ENCODE measurements at regions not wholly inside any gene's neighbourhood (a gene's known extent, or its start where the extent isn't known, plus 50 kb on each side); places are given as distances from the start of the nearest gene placed in this dataset.

DNA sequence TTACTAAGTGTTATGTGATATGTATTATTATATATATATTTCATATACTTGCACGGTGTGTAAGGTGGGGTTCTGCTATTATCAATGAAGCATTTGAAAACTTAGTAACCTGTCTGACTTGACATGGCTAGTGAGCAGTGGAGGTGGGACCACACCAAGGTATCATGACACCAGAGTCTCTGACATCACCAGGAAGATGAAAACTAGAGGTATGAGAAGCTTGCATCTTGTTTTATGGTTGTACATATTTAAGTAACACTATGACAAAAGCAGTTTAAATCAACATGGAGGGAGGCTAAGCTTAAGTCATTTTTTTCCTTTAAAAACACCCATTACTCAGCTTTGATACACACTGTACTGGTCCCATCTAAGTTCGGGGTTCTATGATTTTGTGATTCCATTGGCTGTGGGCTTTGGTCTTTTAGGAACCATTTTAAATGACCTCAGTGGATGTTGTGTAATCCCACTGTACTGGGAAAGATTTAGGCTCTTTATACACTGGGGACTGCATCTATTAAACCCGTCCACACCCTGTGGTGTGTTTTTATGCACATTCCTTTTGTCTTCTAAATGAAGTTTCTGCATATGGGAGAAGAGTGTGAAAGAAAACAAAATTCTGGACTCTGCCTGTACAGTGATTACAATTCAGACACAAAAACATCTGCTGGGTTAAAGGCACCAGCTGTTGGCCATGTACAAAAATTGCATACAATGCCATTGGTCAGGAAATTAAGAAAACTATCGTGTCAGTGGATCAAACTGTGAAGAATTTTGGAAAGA lies 570.6 kb downstream of the SPRY1 start:
- TF ChIP-seq, protein P1, sequence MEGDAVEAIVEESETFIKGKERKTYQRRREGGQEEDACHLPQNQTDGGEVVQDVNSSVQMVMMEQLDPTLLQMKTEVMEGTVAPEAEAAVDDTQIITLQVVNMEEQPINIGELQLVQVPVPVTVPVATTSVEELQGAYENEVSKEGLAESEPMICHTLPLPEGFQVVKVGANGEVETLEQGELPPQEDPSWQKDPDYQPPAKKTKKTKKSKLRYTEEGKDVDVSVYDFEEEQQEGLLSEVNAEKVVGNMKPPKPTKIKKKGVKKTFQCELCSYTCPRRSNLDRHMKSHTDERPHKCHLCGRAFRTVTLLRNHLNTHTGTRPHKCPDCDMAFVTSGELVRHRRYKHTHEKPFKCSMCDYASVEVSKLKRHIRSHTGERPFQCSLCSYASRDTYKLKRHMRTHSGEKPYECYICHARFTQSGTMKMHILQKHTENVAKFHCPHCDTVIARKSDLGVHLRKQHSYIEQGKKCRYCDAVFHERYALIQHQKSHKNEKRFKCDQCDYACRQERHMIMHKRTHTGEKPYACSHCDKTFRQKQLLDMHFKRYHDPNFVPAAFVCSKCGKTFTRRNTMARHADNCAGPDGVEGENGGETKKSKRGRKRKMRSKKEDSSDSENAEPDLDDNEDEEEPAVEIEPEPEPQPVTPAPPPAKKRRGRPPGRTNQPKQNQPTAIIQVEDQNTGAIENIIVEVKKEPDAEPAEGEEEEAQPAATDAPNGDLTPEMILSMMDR (IDR thresholded peaks at IDR 0.05; ENCODE audit: low read length): no peak
- no peak for TF ChIP-seq EZH2 (optimal IDR thresholded peaks at IDR 0.05; ENCODE audit: low read depth, low read length)
- TF ChIP-seq EZH2phosphoT487 (IDR thresholded peaks at IDR 0.05; ENCODE audit: low read length): no peak

All from MM.1S (cell line).